Skin epidermis (tissue), 12 donors: ENCODE measurements at regions not wholly inside any gene's neighbourhood (a gene's known extent, or its start where the extent isn't known, plus 50 kb on each side); places are given as distances from the start of the nearest gene placed in this dataset.
"Not testable (repeated sequence)": the region's sequence is repeated elsewhere in the genome, so short reads cannot be mapped to it uniquely, and the experiment has no call there.

Experiments used
- H3K27ac ChIP-seq, 21 experiments: fragments of 200-600 bp; sonication (generic) in 11 of 21; one replicate each; pipeline ENCODE4 v1.5.0; 2020; ENCODE audit warnings: mild to moderate bottlenecking in 3 of 21, inconsistent platforms in 2 of 21, moderate library complexity in 2 of 21
- H3K4me3 ChIP-seq, 7 experiments: fragments of 200-600 bp; sonication (generic) in 2 of 7; one replicate each; pipeline ENCODE4 v1.5.0; 2020; ENCODE audit warnings: inconsistent platforms in 2 of 7, mild to moderate bottlenecking in 2 of 7, moderate library complexity in 1 of 7

DNA sequence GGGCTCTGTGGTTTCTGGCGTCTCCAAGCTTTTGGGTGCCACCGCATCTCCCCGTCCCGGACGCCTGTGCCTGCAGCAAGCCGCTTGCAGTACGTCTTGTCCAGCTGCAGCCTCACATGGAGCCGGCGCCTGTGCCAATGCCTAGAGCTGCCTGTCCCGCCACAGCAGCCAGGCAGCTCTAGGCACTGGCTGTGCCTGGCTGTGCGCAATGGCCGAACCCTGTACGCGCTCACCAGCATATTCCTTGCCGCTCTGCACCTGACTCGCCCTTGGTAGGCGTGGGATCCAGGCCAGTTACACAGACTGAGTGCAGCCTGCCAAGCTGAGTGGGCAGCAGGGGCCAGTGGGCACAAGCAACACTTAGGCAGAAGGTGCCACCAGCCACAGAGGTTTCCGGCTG is 381.2 kb upstream of the SORCS1 start:
- no peak overlapping the region for H3K27ac ChIP-seq
- H3K4me3 ChIP-seq = no peak overlapping the region

DNA sequence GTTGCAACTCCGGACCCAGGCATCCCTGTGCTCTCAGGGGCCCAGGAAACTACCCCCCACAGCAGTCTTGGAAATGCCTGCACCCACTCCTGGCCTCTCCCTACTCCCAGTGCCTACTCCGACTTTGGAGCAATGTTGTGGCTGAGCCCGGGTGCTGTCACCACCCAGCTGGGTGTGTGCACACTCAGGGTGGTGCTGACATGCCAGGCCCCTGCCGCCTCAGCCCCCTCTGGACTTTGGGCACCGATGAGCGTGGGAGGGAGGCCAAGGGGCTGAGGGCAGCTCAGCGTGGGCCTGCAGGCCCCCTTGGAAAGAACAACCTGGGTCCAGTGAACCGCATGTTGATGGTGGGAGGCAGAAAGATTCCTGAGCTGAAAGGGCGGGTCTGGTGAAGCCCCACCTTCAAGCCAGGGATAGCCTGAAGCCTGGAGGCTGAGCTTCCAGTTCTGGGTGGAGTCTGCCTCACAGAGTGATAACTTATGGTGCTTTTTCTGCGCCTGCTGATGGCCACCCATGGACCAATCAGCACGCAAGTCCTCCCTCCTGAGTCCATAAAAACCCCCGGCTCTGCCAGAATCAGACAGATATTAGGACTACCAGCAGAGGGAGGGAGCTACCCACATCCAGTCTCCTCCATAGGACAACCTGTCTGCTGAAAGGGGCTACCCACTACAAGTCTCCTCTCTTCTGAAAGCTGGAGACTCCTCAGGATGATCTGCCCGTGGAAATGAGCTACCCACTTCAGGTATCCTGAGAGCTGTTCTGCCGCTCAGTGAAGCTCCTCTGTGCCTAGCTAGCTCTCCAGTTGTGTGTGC is 380.4 kb upstream of the SORCS1 start:
- H3K4me3 ChIP-seq = no peak overlapping the region
- H3K27ac ChIP-seq = no peak overlapping the region

DNA sequence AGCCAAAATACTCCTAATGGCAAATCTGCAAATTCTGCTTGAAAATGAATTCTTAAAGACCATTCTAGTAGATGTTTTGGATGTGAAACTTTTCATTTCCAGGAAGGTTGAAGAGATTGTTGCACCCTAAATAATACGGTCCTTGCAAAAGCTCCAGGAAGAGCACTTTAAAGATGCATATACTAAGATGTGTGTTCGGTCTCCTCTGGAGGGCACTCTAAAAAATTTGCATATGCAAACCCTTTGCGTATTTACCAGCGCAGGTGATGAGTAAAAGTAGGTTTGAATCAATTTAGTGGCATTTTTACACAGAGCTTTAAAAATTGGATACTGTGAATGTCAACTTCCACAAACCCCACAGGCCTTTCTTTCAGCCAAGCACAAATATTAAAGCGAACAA is 378.1 kb upstream of the SORCS1 start:
- H3K27ac ChIP-seq = no peak overlapping the region
- no peak overlapping the region for H3K4me3 ChIP-seq

DNA sequence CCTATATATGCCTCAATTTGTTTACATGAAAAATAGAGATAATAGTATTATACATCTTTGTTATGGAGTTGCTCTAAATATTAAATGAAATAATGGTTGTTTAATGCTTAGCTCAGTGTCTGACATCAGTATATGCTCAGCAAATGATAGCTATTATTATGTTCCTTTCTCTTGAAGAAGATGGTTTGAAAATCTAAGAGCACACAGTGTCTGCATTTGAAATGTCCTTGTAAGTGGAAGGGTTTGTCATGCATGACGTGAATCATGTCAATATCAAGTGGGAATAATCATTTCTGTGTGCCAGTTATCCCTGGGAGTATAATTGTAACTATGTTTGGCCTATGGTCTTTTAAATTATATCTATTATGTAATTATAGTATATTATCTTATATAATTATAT is 377.5 kb upstream of the SORCS1 start:
- Histone ChIP-seq H3K4me3 (no peak overlapping the region), H3K27ac (no peak overlapping the region)

DNA sequence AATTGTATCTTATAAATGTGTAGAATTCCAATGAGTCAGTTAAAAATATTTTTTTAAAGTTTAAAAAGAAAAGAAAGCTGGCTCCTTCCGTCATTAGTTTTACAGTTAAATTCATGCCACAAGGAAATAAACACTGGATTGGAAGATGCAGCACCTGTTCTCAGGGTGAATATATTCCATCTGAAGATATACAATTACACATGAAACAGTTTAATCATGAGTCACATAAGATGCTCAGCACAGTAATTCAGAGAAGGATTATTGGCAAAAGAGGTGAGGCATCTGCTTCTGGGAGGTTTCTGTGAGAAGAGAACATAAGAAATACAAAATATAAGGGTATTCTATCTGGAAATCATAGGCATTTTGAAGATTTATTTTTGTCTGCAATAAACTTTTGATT is 376.5 kb upstream of the SORCS1 start:
- Histone ChIP-seq H3K4me3 (no peak overlapping the region), H3K27ac (no peak overlapping the region)

DNA sequence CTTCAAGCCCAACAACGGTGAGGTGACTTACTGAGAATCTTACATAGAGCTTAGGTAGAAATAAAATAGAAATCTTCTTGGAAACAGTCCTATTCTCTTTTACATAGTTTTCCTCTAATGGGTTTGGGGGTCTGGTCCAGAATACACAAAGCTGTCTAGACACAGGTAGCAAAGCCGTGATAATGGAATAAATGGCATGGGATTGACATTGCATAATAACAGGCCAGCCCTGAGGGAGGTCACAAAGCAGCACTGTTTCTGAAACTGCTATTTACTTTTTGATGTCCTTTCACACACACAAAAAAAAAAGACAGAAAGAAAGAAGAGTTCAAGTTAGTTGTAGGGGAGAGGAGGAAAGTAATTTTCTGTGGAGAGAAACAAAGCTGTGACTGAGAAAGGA is 364.8 kb upstream of the SORCS1 start:
- H3K4me3 ChIP-seq = no peak overlapping the region

DNA sequence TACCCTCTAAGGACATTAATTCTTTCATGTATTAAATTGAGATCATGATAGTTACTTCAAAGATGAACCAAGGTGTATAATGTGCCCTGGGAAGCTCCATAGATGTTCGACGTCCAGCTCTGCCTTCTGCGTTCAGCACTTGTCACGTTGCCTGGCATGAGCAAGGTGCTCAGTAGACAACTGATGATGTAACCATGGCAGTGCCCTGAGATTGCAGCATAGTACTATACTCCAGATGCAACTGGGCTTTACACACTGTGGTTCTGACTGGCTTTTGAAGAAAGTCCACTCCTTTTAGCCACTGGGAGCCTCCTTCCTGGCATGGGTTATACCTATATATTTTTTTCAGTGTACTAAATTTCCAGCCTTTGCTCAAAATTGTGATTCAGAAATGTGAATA is 355.8 kb upstream of the SORCS1 start:
- Histone ChIP-seq H3K27ac (no peak overlapping the region), H3K4me3 (no peak overlapping the region)

More for the DNA sequence above, 364.8 kb upstream of the SORCS1 start:
- H3K27ac ChIP-seq = no peak overlapping the region

DNA sequence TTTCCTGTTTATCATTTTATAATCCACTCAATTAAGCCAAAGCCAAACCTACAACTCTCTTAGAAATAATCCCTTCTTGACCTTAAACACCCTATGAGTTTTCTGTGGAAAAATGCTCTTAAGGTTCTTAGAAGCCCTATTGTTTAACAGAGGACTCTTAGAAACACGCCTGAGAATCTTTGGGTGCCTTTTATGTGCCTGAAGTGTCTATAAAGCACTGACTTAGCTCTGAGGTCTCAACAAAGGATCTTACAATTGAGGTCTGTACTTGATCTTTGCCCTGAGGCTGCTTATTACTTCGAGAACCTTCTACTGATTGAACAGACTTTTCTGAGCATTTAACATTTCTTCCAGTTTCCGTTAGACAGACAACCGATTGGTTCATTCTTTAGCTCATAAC is 353.3 kb upstream of the SORCS1 start:
- no peak overlapping the region for H3K4me3 ChIP-seq
- H3K27ac ChIP-seq = no peak overlapping the region

DNA sequence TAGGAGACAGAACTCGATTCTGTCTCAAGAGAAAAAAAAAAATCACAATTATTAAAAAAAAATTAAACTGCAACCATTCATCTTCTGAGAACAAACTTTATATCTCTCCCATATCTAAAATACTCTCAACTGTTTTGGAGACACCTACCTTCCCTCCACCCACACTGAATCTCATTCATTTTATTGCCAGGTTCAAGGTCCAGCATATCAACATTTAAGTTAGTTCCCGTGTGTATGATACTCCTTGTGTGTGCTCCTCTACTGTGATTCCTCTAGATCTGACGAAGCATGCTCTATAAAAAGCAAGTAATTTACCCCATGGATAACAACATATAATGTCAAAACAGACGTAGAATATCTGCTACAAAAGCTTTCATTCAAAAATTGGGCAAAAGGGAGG is 351.8 kb upstream of the SORCS1 start:
- H3K27ac ChIP-seq = no peak overlapping the region
- no peak overlapping the region for H3K4me3 ChIP-seq

DNA sequence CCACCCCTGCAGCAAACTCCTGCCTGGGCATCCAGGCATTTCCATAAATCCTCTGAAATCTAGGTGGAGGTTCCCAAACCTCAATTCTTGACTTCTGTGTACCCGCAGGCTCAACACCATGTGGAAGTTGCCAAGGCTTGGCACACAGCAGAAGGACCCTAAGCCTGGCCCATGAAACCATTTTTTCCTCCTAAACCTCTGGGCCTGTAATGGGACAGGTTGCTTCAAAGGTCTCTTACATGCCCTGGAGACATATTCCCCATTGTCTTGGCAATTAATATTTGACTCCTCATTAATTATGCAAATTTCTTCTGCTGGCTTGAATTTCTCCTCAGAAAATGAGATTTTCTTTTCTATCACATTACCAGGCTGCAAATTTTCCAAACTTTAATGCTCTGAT is 339.5 kb upstream of the SORCS1 start:
- H3K4me3 ChIP-seq = not testable (repeated sequence)

DNA sequence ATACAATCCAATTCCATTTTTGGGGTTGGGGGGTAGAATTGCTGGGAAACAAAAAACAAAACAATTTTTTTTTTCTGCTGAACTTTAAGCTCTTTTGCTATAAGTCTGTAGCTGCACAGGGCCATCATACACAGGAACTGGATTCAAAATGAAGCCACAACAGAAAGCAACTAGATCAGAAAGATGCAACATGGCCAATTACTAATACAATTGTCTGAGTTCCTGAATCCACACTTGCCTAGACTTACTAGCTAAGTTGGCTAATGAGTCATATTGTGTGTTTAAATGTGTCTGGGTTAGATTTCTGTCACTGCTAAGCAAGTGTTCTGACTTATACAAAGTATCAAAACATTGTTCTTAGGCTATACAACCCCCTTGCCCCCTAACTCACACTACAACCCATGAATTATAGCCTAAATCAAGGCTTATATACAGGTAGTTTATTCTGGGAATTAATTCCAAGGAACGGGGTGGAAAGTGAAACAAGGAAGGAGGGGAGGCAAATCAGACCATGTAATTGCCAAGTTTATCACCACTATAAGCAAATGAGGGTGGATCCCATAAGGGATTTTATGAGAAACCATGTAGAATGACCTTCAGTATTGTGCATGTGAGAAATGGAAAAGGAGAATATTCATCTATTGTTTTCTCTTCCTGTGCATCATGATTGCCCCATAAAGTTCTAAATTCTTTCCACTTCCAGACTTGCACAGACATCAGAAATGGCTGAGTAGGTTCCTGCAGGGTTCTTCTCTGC is 337.9 kb upstream of the SORCS1 start:
- Histone ChIP-seq H3K27ac (no peak overlapping the region), H3K4me3 (no peak overlapping the region)

More for the DNA sequence above, 339.5 kb upstream of the SORCS1 start:
- not testable (repeated sequence) for H3K27ac ChIP-seq

DNA sequence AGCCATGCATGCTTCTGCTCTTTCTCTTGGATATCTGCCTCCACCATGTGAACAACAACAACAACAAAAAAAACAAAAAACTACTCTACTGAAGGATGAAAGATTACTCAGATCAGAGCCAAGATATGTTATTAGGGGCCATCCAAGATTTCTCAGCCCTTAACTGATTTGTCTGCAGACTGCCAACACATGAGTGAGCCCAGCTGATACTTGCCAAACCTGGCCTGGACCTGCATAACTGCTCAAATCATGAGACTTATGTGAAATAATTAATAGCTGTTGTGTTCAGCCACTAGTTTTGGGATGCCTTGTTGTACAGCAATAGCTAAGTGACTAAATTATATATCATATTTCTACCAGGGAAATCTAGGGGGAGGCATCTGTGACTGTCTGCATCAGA is 334.5 kb upstream of the SORCS1 start:
- no peak overlapping the region for H3K27ac ChIP-seq
- H3K4me3 ChIP-seq = no peak overlapping the region

DNA sequence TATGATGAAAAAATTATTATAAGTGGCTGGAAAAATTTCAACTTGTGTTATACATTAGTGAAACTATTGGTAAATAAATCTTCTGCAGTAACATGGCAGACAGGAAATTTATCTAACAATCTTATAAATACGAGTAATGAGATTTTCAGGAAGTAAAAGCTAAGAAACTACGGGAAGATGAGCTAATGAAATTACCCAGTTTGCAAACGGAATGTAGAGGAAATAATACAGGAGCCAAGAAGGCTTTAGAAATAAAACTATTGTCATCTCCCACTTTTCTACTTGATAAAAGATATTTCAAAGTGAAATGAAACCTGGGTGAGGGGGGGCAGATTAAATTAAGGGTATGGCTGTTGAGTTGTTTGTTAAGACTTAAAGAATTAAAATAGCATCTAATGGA is 332.5 kb upstream of the SORCS1 start:
- Histone ChIP-seq H3K27ac (no peak overlapping the region), H3K4me3 (no peak overlapping the region)

DNA sequence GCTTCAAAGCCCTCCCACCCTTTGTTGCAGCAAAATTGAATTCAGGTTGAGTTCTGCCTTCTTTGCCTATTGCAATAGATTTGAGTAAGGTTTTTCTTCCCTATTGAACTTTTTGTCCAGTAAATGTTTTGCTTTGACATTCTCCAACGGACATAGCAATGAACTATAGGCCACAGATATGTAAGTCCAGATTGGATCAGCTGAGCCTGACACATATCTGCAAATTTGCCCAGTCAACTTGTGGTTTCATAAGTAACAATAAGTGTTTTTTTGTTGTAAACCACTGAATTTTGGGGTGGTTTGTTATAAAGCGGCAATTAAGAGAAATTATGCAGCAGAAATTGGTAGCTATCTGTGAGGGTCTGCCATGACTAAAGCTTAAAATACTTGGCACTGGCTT is 332.1 kb upstream of the SORCS1 start:
- H3K4me3 ChIP-seq = no peak overlapping the region

DNA sequence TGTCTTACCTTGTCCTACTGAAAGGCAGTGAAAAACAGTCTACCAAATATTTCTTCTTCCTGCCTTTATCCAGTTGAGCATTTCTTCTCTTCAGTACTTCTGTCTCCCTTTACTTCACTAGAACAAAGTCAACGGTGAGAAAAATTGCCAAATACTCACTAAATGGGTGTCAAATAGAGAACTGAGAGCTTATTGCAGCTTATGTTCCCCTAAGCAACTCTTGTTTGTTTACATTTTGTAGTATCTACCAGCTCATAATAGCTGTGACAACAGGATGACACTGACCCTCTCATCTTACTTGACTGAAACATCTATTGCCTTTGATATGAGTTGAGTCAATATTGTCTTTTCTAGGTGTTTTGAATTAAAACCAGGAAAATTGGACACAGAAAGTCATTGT is 327.9 kb upstream of the SORCS1 start:
- H3K27ac ChIP-seq = no peak overlapping the region

More for the DNA sequence above, 332.1 kb upstream of the SORCS1 start:
- no peak overlapping the region for H3K27ac ChIP-seq

DNA sequence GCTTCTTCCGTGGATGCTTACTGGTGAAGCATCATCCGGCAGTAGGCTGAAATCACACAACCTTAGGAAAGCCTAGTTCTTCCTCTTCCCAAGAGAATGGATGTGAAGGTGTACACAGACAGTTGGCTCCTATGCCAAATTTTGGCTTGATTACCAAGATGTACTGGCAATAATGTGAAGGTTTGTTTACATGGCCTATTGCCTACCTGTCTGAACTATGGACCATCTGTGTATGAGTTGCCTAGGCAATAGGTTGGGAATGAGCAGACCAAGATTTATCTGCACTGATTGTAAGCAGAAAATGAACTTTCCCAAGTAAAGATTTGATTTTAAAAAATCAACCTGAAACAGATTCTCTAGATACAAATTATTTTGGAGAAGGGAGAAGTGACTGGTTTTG is 325.9 kb upstream of the SORCS1 start:
- no peak overlapping the region for H3K4me3 ChIP-seq
- no peak overlapping the region for H3K27ac ChIP-seq

More for the DNA sequence above, 327.9 kb upstream of the SORCS1 start:
- no peak overlapping the region for H3K4me3 ChIP-seq

DNA sequence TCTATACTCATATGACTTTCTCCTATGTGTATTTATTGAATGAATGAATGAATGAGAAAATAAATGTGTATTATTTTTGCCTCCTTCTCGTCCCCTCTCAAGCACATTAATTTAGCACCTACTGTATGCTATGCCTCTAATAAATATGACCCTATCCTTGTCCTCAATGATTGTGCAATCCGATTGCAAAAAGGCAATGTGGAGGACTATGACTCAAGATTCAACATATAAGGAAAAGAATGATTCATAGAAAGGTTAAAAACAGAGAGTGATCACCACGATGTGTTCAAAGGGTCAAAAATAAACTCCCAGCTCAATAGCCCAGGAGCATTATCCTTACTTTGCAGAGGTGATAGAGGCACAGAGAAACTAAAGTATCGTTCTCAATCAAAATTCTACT is 322.8 kb upstream of the SORCS1 start:
- Histone ChIP-seq H3K27ac (no peak overlapping the region), H3K4me3 (no peak overlapping the region)

DNA sequence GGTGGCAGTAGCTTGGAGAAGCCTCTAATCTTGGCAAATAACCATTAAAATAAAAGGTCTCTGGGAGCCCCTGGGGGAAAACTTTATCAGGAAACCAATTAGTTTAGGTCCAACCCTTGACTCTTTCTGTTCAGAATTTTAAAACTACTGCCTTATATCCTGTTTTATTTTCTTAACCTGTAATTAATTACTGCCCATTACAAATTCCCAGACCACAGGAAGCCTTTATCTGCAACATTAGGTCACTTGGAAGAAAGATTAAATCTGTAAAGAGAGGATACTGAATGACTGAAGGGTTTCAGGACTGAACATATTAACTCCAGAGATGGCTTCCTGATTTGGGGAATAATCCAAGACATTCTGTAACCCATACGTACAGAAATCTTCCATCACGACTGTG is 320.5 kb upstream of the SORCS1 start:
- Histone ChIP-seq H3K27ac (no peak overlapping the region), H3K4me3 (no peak overlapping the region)

DNA sequence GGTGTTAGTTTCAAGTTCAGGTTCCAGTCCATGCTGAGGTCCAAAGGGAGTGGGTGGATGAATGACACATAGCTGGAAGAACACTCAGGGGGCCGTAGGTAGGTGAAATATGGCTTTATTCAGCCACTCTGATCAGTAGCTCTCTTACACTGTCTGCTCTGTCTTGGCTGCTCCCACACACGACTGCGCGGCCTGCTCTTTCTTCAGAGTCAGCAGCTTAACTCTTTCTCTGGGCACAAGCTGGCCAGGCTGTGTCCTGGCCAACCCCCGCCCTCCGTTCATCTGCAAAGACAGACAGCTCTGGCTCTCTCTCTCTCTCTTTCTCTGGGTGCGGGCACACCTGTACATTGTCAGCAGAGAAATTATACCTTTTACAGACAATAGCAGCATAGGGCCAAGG is 317.4 kb upstream of the SORCS1 start:
- no peak overlapping the region for H3K27ac ChIP-seq
- H3K4me3 ChIP-seq = no peak overlapping the region

DNA sequence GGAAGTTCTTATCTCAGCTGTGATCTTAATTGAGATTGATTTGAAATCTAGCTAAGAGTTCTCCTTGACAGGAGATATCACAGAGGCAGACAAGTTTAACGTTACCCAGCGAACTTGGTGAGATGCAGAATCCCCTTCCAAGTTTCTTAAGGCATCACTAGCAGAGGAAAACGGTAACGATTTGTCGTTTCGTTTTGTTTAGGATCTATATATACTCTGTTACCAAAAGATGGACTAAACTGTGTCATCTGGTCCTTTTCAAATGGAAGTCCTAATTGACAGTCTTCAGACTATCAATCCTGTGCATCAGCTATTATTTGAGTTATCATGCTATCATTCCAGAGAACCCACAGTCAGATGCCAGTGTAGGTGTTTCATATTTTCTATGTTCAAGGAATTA is 316.7 kb upstream of the SORCS1 start:
- Histone ChIP-seq H3K27ac (no peak overlapping the region), H3K4me3 (no peak overlapping the region)

DNA sequence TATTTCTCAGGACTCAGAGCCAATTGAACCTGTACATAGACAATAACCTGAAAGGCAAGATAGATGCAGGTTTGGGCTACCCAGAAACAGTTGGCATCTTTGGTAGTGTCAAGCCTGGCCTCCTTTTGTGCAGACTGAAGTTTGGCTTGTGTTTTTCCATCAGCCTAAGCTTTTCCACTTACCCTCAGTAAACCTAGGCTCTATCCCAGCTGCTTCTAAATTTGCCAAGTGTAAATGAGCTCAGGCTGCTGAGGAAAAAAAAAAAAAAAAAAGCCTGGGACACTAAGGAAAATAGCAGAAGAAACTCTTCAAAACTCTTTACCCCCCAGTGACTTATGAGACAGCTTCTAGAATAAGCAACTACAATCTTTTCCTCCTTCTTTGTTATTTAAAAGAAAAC is 316.3 kb upstream of the SORCS1 start:
- Histone ChIP-seq H3K27ac (no peak overlapping the region), H3K4me3 (no peak overlapping the region)
